ENCODE measurements at regions not wholly inside any gene's neighbourhood (a gene's known extent, or its start where the extent isn't known, plus 50 kb on each side); places are given as distances from the start of the nearest gene placed in this dataset.

GRCh38 chr19:32251634-32252332 lies 93.6 kb upstream of the ZNF507 start:
- no peak for DNase-seq (ENCODE audit: low spot score)

GRCh38 chr19:32252333-32252669 lies 93.1 kb upstream of the ZNF507 start:
- no peak for DNase-seq (ENCODE audit: low spot score)

GRCh38 chr19:32253683-32254508 lies 91.5 kb upstream of the ZNF507 start:
- DNase-seq (ENCODE audit: low spot score) = no peak

DNA sequence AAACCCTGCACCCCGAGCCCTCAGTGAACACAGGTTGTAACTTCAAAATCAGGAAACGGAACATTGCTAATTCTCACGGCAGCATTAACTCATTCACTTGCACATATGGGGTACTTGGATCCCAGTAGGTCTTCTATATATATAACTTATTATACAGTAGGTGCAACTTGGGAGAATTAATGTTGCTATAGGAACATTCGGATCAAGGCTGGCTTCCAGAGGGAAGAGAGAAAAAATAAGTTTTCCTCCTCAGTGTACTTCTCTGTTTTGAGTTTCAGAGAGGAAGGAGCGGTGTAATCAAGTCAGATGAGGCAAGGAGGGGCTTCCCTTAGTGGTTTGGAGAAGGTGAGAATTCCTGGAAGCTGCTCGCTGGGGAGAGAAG lies 90.9 kb upstream of the ZNF507 start:
- no peak for DNase-seq (ENCODE audit: low spot score)

DNA sequence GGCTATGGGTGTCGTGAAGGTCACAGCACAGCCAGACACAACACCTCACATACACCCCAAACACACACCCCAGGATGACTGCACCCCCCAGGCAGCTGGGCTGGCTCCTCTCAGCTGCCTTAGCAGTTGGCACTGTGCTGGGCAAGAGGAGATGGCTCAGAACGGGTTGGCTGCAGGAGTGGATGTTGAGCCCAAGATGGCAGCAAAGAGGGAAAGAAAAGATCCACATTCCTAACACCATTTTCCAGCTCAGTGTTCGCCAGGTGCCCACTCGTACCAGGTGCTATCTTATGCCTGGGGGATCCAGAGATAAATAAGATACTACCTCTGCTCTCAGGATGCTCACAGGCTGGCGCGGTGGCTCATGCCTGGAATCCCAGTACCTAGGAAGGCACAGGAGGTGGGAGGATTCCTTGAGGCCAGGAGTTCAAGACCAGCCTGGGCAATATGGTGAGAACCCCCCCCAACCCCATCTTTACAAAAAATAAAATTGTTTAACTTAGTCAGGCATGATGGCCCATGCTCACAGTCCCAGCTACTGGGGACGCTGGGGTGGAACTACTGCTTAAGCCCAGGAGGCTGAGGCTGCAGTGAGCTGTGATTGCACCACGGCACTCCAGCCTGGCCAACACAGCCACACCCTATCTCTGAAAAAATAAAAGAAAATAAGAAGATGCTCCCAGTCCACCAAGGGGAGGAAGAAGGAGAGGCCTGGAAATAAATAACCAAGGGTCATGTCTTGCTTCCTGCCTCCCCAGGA lies 89.7 kb upstream of the ZNF507 start:
- no peak for DNase-seq (ENCODE audit: low spot score)

- DNase-seq (ENCODE audit: low spot score) = no peak
Measured at GRCh38 chr19:32256341-32256975, 89.0 kb upstream of the ZNF507 start.

- DNase-seq (ENCODE audit: low spot score) = no peak
Measured at GRCh38 chr19:32257326-32258073, 87.9 kb upstream of the ZNF507 start.

GRCh38 chr19:32258167-32258566 lies 87.2 kb upstream of the ZNF507 start:
- no peak for DNase-seq (ENCODE audit: low spot score)

GRCh38 chr19:32264568-32264967 lies 80.8 kb upstream of the ZNF507 start:
- no peak for DNase-seq (ENCODE audit: low spot score)

DNA sequence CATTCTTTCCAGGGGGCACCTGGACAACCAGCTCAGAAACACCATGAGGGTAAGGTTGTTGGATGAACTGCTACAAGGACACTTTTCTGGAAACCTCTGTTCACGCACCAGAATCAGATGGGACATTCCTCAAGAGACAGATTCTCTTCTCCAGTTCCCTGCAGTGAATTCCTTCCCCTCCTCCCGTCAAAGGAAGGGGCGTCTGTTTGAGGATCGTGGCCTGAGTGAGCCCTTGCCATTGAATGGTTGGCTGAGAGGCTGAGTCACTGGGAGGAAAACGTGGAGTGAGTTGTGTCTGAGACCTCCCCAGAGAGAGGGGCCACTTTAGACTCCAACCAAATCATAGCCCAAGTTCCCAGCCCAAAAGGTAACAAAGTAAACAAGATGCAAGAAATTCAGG lies 79.4 kb upstream of the ZNF507 start:
- DNase-seq (ENCODE audit: low spot score) = no peak

- DNase-seq (ENCODE audit: low spot score) = no peak
Measured at GRCh38 chr19:32266460-32266859, 79.0 kb upstream of the ZNF507 start.

DNA sequence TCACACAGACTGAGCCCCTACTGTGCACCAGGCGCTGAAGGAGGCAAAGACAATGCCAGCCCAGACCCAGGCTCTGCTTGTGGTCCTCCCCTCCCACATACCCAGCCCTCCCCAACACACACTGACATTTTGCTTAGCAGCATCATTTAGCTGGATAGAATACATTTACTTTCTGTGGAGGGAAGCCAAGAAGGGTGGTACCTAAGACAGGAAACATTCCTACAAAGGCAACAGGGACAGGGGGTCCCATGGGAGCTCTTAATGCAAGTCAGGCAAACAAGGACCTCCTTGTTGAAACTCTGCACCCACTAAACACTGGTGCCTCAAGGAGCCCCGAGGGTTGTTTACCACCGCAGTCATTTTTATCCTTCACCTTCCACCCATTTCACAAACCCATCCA lies 77.0 kb upstream of the ZNF507 start:
- DNase-seq (ENCODE audit: low spot score) = no peak

DNA sequence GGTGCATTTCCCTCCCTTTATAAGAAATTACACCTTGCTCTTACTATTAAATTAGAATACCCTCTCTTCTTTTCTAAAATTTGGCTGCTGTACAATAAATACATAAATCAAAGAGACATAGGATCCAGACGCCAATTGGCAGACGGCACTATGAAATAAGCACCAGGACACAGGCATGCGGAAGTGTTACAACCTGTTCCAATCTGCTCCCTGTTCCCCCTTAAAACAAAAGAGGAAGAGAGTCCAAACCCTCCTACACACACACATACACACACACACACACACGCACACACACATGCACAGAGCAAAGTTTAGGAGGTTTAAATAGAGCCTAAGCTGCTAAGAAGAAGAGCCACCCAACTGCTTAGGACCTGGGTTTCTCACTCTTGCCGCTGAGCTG lies 75.6 kb upstream of the ZNF507 start:
- no peak for DNase-seq (ENCODE audit: low spot score)

- no peak for DNase-seq (ENCODE audit: low spot score)
Measured at GRCh38 chr19:32273483-32273882, 71.9 kb upstream of the ZNF507 start.

GRCh38 chr19:32287086-32287485 lies 58.3 kb upstream of the ZNF507 start:
- DNase-seq (ENCODE audit: low spot score) = no peak

DNA sequence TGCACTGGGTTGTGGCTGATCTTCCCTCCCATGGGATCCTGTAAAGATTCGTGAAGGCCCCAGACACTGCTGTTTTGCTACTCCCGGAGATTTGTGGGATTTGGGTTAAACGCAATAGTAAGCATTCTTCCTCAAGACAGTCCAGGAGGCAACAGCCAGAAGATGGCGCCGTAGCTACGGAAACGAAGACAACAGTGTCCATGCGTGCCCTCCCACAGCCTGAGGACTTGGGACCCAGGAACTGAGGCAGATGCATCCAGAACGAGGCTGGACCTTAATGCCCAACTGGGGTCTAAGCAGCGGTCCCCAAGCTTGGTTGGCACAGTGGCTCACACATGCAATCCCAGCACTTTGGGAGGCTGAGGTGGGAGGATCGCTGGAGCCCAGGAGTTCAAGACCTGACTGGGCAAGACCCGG lies 57.6 kb upstream of the ZNF507 start:
- DNase-seq (ENCODE audit: low spot score) = peak; percentile 57

DNA sequence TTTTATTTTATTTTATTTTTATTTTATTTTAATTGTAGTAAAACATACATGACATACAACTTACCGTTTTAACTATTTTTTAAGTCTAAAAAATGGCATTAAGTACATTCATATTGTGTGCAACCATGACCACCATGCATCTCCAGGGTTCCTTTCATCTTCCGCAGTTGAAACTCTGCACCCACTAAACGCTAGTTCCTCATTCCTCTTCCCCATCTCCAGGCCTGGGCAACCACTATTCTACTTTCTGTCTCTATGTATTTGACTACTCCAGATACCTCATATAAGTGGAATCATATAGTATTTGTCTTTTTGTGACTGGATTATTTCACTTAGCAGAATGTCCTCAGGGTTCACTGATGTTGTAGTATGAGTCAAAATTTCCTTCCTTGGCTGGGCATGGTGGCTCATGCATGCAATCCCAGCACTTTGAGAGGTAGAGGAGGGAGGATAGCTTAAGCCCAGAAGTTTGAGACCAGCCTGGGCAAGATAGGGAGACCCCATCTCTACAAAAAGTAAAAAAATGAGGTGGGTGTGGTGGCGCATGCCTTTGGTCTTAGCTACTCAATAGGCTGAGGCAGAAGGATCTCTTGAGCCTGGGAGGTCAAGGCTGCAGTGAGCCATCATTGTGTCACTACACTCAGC lies 55.7 kb upstream of the ZNF507 start:
- no peak for DNase-seq (ENCODE audit: low spot score)

GRCh38 chr19:32291876-32292275 lies 53.5 kb upstream of the ZNF507 start:
- DNase-seq (ENCODE audit: low spot score) = no peak

GRCh38 chr19:32294871-32295438 lies 50.5 kb upstream of the ZNF507 start:
- DNase-seq (ENCODE audit: low spot score) = no peak
